ENCODE measurements at regions not wholly inside any gene's neighbourhood (a gene's known extent, or its start where the extent isn't known, plus 50 kb on each side); places are given as distances from the start of the nearest gene placed in this dataset.

GRCh38 chr2:221962186-221962585 lies 336.6 kb downstream of the PAX3 start:
- TF ChIP-seq CTCF (conservative IDR thresholded peaks at IDR 0.05 in 1 of 2, IDR thresholded peaks at IDR 0.05 in 1 of 2; ENCODE audit: extremely low read depth in 1 of 2, insufficient read depth in 1 of 2, low read depth in 1 of 2, low read length in 2 of 2) = no peak
- no peak for TF ChIP-seq EZH2 (IDR thresholded peaks at IDR 0.05; ENCODE audit: borderline replicate concordance, low read length)

Data from mammary epithelial cell (primary cell).